ENCODE measurements at regions not wholly inside any gene's neighbourhood (a gene's known extent, or its start where the extent isn't known, plus 50 kb on each side); places are given as distances from the start of the nearest gene placed in this dataset.

GRCh38 chr17:14590459-14591250 lies 289.8 kb downstream of the HS3ST3B1 start (continued):
- TF ChIP-seq MAFF (IDR thresholded peaks at IDR 0.05; ENCODE audit: low read length) (no peak), RBM22 (IDR thresholded peaks at IDR 0.05; ENCODE audit: low read depth, low read length, poor library complexity, severe bottlenecking) (no peak)

DNA sequence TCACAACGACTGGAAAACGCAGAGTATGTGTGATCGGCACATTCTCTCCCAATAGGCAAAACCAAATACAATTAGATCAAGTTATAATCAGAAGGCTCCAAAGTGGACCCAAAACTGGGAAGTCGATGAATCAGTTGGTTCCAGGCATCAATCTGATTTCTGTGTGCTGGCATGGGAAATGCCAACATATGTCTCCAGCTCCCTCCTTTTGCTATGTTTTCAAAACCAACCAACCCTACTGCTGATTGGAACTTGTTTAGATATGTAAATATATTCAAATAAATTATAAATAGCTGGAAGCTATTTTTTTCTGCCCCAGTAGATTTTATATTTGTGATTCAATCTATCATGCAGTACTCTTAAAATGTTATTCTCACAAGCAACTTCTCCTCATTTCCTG lies 284.2 kb downstream of the HS3ST3B1 start:
- no peaks in the 10 kb centered on the region for H4K20me1 ChIP-seq (replicated peaks; ENCODE audit: control insufficient read depth, insufficient read depth, low read length)
- FAIRE-seq (no peak), DNase-seq (ENCODE audit: extremely low read depth in 1 of 4, low spot score in 3 of 4) (no peak), ATAC-seq (no peak)
- 3% methylated on average over 4 of the region's 4 CpGs for WGBS (ENCODE audit: insufficient coverage, low coverage, missing lambda C conversion rate)
- H3K4me3 ChIP-seq = no peak overlapping the region
- H3K9me3 ChIP-seq (replicated peaks; ENCODE audit: control insufficient read depth, insufficient read depth, low read depth, low read length) = no peaks in the 10 kb centered on the region
- H2AFZ ChIP-seq (ENCODE audit: low read depth, low read length) = no peak overlapping the region
- intact Hi-C loops (cut with micrococcal nuclease) (no loop called here), in situ Hi-C loops (cut with MboI) (no loop called here)
- H3K9me1 ChIP-seq (ENCODE audit: control insufficient read depth, insufficient read depth, low read length) = no peaks in the 10 kb centered on the region
- ChIA-PET POLR2A (no interaction called here), CTCF (ENCODE audit: low intra/inter-chr PET ratio) (no interaction called here)
- no peaks in the 10 kb centered on the region for H3K79me2 ChIP-seq (ENCODE audit: control insufficient read depth, insufficient read depth, low read length)
- H3K27ac ChIP-seq (ENCODE audit: extremely low read depth, low read depth, low read length) = no peak overlapping the region
- no peaks in the 10 kb centered on the region for H3K27me3 ChIP-seq (ENCODE audit: control insufficient read depth in 2 of 2, insufficient read depth in 2 of 2, low read length in 2 of 2)
- no peak overlapping the region for H3K4me2 ChIP-seq (ENCODE audit: insufficient read depth, low read length)
- no peaks in the 10 kb centered on the region for H3K36me3 ChIP-seq (ENCODE audit: control insufficient read depth, insufficient read depth, low read length)
- BruUV-seq (replicated peaks) = no TSS peak
- H3K9ac ChIP-seq (ENCODE audit: insufficient read depth in 1 of 2, low read depth in 2 of 2, low read length in 2 of 2) = no peak overlapping the region
- H3K4me1 ChIP-seq (replicated peaks in 1 of 2; ENCODE audit: control insufficient read depth in 2 of 2, insufficient read depth in 2 of 2, low read length in 2 of 2) = no peaks in the 10 kb centered on the region
- TF ChIP-seq POLR2G (IDR thresholded peaks at IDR 0.05; ENCODE audit: low read depth, low read length) (no peak), IRF2 (CRISPR knock-in tag; IDR thresholded peaks at IDR 0.05) (no peak), RERE (CRISPR knock-in tag; IDR thresholded peaks at IDR 0.05; ENCODE audit: borderline replicate concordance) (no peak), RFX5 (IDR thresholded peaks at IDR 0.05; ENCODE audit: low read depth, low read length) (no peak), ATF1 (CRISPR knock-in tag; IDR thresholded peaks at IDR 0.05) (no peak), ATF1 (tag; IDR thresholded peaks at IDR 0.05) (no peak), STAT5A (IDR thresholded peaks at IDR 0.05; ENCODE audit: borderline replicate concordance, low read length) (no peak), SIX5 (IDR thresholded peaks at IDR 0.05; ENCODE audit: borderline replicate concordance in 1 of 2, insufficient read depth in 1 of 2, low read depth in 1 of 2, low read length in 2 of 2) (no peak), HCFC1 (IDR thresholded peaks at IDR 0.05; ENCODE audit: low read depth, low read length) (no peak), ZNF282 (CRISPR knock-in tag; IDR thresholded peaks at IDR 0.05) (no peak)
- TF ChIP-seq, protein P1, sequence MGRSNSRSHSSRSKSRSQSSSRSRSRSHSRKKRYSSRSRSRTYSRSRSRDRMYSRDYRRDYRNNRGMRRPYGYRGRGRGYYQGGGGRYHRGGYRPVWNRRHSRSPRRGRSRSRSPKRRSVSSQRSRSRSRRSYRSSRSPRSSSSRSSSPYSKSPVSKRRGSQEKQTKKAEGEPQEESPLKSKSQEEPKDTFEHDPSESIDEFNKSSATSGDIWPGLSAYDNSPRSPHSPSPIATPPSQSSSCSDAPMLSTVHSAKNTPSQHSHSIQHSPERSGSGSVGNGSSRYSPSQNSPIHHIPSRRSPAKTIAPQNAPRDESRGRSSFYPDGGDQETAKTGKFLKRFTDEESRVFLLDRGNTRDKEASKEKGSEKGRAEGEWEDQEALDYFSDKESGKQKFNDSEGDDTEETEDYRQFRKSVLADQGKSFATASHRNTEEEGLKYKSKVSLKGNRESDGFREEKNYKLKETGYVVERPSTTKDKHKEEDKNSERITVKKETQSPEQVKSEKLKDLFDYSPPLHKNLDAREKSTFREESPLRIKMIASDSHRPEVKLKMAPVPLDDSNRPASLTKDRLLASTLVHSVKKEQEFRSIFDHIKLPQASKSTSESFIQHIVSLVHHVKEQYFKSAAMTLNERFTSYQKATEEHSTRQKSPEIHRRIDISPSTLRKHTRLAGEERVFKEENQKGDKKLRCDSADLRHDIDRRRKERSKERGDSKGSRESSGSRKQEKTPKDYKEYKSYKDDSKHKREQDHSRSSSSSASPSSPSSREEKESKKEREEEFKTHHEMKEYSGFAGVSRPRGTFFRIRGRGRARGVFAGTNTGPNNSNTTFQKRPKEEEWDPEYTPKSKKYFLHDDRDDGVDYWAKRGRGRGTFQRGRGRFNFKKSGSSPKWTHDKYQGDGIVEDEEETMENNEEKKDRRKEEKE (IDR thresholded peaks at IDR 0.05; ENCODE audit: borderline replicate concordance in 1 of 2, control insufficient read depth in 1 of 2, low read depth in 2 of 2, low read length in 1 of 2) = no peak
